Fibroblast of skin of left quadriceps (primary cell): ENCODE measurements at regions not wholly inside any gene's neighbourhood (a gene's known extent, or its start where the extent isn't known, plus 50 kb on each side); places are given as distances from the start of the nearest gene placed in this dataset.
A peak's percentile ranks its signal among the peaks of the same experiment; 100 is the strongest.

Source experiments
- DNase-seq, 2 experiments: peaks; one replicate each; pipeline ENCODE4 v3.0.0-alpha.2; 2013; ENCODE audit warnings: low read depth in 2 of 2

GRCh38 chr17:73813201-73813600, 169.0 kb upstream of the SDK2 start:
- no peak for DNase-seq

- DNase-seq, result no peak
Observed at GRCh38 chr17:73814075-73814474, 169.8 kb upstream of the SDK2 start.

- DNase-seq, result no peak
Observed at GRCh38 chr17:73815474-73815873, 171.2 kb upstream of the SDK2 start.

- no peak for DNase-seq
Observed at GRCh38 chr17:73819440-73820395, 175.5 kb upstream of the SDK2 start.

GRCh38 chr17:73820686-73821448, 176.6 kb upstream of the SDK2 start:
- DNase-seq, result peak; percentile 39 to 43

- DNase-seq, result no peak
Observed at GRCh38 chr17:73821665-73822064, 177.4 kb upstream of the SDK2 start.

GRCh38 chr17:73822371-73822770, 178.1 kb upstream of the SDK2 start:
- no peak for DNase-seq

GRCh38 chr17:73823684-73824083, 179.4 kb upstream of the SDK2 start:
- DNase-seq, result no peak

- DNase-seq, result no peak
Observed at GRCh38 chr17:73824321-73824720, 180.1 kb upstream of the SDK2 start.

- DNase-seq, result no peak
Observed at GRCh38 chr17:73826181-73826871, 182.1 kb upstream of the SDK2 start.

GRCh38 chr17:73826872-73827228, 182.6 kb upstream of the SDK2 start:
- DNase-seq, result no peak

- no peak for DNase-seq
Observed at GRCh38 chr17:73827627-73828291, 183.5 kb upstream of the SDK2 start.

GRCh38 chr17:73829676-73830280, 185.5 kb upstream of the SDK2 start:
- no peak for DNase-seq

- DNase-seq, result no peak
Observed at GRCh38 chr17:73831699-73832098, 187.5 kb upstream of the SDK2 start.

- DNase-seq, result peak; percentile 9 to 11
Observed at GRCh38 chr17:73833775-73834488, 189.7 kb upstream of the SDK2 start.

- no peak for DNase-seq
Observed at GRCh38 chr17:73834684-73835343, 190.6 kb upstream of the SDK2 start.

- no peak for DNase-seq
Observed at GRCh38 chr17:73835605-73836004, 191.4 kb upstream of the SDK2 start.

- no peak for DNase-seq
Observed at GRCh38 chr17:73838815-73839214, 194.6 kb upstream of the SDK2 start.

- no peak for DNase-seq
Observed at GRCh38 chr17:73840829-73841228, 196.6 kb upstream of the SDK2 start.

GRCh38 chr17:73841431-73842060, 197.3 kb upstream of the SDK2 start:
- no peak for DNase-seq
